Omental fat pad (tissue), 3 donors: ENCODE measurements at regions not wholly inside any gene's neighbourhood (a gene's known extent, or its start where the extent isn't known, plus 50 kb on each side); places are given as distances from the start of the nearest gene placed in this dataset.

Experiments
- ATAC-seq: fragments of 150-250 bp; one replicate; pipeline ENCODE4 v1.9.1; 2016; ENCODE audit warnings: mild to moderate bottlenecking, moderate library complexity; ENCODE audit not compliant: low FRiP score
- DNase-seq: peaks from one replicate; pipeline ENCODE4 v3.0.0-alpha.2; 2019; ENCODE audit warnings: low spot score
- CTCF ChIP-seq, 3 donors: fragments of 450-650 bp; IDR thresholded peaks; one replicate each; pipeline ENCODE4 v1.5.1; 2016 to 2017; ENCODE audit warnings: antibody characterized with exemption in 3 of 3, mild to moderate bottlenecking in 3 of 3, moderate library complexity in 2 of 3

- no peak for ATAC-seq
- DNase-seq = no peak
- TF ChIP-seq CTCF (IDR thresholded peaks at IDR 0.05) = no peak
Observed at GRCh38 chr12:4051596-4051995, 178.4 kb upstream of the PARP11 start.

GRCh38 chr12:4050340-4050739 lies 177.1 kb upstream of the PARP11 start:
- ATAC-seq = no peak
- no peak for TF ChIP-seq CTCF (IDR thresholded peaks at IDR 0.05)
- DNase-seq = no peak

- ATAC-seq (no peak), DNase-seq (no peak)
- no peak for TF ChIP-seq CTCF (IDR thresholded peaks at IDR 0.05)
Observed at GRCh38 chr12:4049298-4050080, 176.3 kb upstream of the PARP11 start.

GRCh38 chr12:4047421-4047820 lies 174.2 kb upstream of the PARP11 start:
- ATAC-seq (no peak), DNase-seq (no peak)

GRCh38 chr12:4046495-4046840 lies 173.3 kb upstream of the PARP11 start:
- DNase-seq (no peak), ATAC-seq (no peak)
- no peak for TF ChIP-seq CTCF (IDR thresholded peaks at IDR 0.05)

More at GRCh38 chr12:4047421-4047820, 174.2 kb upstream of the PARP11 start:
- TF ChIP-seq CTCF (IDR thresholded peaks at IDR 0.05) = no peak

- ATAC-seq (no peak), DNase-seq (no peak)
- TF ChIP-seq CTCF (IDR thresholded peaks at IDR 0.05) = no peak
Observed at GRCh38 chr12:4045786-4046494, 172.7 kb upstream of the PARP11 start.
